Stimulated activated CD8-positive, alpha-beta memory T cell treated with anti-CD3 and anti-CD28 coated beads, Interleukin-15, amount 100 ng/mL, for 4 hours (primary cell): ENCODE measurements at regions not wholly inside any gene's neighbourhood (a gene's known extent, or its start where the extent isn't known, plus 50 kb on each side); places are given as distances from the start of the nearest gene placed in this dataset.

Experiments used
- DNase-seq, 2 donors: peaks; one replicate each; pipeline ENCODE4 v3.0.0-alpha.2; 2020; ENCODE audit warnings: low read depth in 2 of 2

DNA sequence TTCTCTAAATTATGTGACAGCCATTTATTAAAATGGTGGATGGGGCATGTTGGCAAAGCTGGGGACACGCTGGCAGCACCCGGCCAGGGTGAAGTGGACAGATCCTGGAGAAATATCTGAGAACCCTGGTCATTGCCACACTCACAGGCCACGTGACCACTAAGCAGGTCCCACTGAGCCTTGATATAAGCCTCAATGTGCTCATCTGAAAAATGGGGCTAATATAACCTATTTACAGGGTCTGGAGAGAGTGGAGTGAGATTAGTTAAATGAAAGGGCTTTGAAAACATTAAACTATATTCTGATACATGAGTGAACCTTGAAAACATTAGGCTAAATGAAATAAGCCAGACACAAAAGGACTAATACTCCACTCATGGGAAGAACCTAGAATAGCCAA lies 108.9 kb downstream of the RBFOX3 start:
- no peak for DNase-seq

DNA sequence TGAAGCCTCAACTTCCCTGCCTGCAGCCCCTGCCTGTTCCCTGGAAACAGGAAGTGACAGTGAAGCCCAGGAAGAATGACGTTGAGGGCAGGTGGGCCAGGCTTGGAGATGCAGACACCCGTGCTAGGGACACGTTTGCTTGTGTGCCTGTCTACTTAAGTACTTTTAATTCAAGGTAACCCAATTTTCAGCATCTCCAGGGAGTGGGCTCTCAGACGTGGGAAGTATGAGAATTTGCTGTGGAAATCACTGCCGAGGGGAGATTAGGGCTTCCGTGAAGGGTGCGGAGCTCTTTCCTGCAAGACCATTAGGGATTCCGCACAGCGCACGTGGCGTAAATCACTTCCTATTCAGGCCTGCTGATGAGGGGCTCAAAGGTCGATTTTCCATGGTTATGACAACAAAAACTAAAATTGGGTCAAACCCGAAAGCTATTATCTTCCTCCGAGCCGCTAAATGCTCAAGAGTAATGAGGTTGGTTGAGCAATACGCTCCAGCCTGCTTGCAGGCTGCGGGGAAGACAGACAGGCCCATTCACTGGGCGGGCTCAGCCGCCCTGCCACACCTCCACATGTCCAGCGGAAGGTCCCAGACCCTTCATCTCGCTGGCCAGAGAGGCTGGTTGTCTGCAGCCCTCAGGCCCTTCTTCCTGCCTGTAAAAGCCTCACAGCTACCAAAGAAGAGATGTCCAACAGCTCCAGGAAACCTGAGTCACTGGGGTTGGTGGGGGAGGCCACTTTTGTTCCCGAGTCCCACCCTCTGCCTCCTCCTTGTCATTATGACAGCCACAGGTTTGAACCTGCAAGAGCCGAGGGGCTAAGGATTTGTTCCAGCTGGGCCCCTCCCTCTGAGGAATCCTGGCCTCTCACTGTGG lies 109.9 kb downstream of the RBFOX3 start:
- DNase-seq = no peak

DNA sequence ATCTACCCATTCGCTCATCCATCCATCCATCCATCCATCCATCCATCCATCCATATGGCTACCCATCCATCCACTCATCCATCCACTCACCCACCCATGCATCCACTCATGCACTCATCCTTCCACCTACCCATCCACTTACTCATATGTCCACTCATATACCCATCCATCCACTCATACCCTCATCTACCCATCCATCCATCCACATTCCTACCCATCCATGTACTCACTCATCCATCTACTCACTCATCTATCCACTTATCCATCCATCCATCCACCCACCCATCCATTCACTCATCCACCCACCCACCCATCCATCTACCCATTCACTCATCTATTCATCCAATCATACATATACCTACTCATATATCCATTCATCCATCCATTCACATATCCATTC lies 112.0 kb downstream of the RBFOX3 start:
- no peak for DNase-seq

DNA sequence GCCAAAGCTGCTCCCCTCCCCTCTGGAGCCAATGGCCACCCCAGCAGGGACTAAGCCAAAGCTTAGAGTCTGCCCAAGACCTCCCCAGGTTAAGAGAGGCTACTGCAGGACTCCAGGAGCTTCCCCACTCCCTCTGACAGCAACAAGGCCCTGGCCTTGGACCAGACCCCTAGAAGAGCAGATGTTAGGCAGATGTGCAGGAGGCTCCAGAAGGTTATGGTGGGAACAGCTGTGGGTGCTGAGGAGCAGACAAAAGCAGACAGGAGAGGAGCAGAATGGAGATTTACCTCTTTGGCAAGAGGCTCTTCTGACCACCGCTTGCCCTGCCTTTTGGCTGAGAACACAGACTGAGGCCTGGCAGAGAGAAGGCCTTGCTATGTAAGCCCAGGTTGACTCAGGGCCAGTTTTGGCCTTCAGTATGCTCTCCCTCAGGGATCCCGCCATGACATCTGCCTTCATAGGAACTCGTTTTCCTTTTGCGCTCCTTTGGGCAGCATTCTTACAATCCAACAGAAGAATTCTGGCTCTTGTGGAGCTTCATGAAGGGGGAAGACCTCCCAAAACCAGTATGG lies 113.0 kb downstream of the RBFOX3 start:
- DNase-seq = no peak

DNA sequence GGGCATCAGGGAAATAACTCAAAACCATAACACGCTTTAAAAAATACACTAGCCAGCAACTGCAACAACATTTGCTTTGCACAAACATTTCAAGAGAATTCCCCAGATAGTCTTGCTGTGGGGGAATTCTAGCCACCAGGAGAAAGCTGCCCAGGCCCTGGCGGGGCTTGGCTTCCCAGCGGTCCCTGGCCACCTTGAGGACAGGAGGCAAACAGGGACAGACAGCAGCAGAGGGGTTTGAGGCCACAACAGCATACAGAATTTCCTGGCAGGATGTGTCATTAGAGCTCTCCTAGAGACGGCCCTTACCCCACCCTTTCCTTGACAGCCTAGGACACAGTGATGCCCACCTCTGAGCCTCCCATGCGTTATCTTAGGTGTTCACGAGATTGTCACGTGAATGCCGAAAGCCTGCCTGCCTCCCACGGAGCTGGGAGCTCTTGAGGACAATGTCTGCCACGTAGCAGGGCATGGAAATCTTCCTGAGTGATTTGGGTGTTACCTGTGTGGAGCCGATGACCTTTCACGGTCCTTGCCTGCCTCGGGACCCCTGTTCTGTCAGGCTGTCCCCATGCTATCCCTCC lies 114.3 kb downstream of the RBFOX3 start:
- DNase-seq = no peak

DNA sequence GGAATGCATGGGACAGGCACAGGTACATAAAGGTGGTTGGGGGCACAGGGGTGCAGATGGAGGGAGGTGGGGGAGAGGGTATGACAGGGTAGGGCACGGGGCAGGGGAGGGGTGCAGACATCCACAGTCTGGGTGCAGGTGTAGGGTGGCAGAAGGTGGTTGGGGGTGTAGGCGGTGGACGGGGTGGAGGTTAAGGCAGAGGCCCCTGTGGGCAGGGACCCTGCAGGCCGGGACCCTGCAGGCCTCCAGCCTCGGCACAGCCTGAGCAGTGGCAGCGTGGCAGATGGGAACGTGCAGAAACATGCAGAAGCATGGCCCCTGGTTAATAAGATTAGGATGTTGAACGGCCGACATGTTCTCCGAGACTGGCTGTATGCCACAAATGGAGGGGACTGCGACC lies 115.2 kb downstream of the RBFOX3 start:
- DNase-seq = no peak

DNA sequence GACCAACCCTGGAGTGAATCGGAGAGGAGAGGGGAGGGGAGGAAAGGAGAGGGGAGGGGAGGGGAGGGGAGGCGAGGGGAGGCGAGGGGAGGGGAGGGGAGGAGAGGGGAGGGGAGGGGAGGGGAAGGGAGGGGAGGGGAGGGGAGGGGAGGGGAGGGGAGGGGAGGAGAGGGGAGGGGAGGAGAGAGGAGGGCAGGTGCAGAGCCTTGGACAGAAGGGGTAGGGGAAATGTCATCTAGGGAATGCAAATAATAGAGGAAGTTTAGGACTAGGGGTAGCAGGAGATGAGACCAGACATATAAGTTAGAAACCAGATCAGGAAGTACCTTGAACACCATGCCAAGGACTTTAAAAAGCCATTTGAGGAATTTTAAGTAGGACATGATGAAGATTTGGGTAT lies 119.8 kb downstream of the RBFOX3 start:
- DNase-seq = no peak

DNA sequence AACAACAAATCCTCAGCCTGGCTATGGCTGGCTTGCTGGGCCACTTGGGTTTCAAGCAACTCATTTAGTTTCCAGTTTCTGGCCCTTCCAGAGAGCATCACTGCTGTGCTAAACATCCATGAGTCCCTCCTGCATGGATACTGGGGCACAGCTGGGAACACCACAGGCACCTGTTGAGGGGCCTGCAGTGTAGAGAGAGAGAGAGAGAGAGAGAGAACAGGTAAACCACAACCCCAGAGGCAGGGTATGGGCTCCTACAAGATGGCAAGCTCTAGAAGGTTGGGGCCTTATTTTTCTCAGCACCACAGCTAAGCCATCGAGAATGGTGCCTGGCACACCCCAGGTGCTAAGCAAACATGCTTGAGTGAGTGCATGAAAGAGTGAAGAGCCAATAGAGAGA lies 120.3 kb downstream of the RBFOX3 start:
- DNase-seq = no peak

DNA sequence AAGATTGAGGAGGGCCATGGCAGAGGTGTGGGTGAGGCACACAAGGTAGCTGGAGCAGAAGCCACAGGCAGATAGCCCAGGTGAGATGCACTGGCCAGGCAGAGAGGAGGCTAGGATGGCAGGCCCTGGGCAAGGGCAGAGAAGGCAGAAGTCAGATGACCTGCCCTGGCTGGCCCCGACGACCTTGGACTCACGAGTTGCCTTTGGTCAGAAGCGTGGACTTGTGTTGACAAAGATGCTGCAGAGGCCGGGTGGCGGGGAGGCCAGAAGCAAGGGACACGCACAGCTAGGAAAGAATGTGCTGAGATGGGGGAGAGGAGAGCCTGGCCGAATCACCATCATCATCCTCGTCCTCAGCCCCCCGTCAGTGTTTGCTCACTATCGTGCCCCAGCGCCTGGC lies 123.7 kb downstream of the RBFOX3 start:
- no peak for DNase-seq

DNA sequence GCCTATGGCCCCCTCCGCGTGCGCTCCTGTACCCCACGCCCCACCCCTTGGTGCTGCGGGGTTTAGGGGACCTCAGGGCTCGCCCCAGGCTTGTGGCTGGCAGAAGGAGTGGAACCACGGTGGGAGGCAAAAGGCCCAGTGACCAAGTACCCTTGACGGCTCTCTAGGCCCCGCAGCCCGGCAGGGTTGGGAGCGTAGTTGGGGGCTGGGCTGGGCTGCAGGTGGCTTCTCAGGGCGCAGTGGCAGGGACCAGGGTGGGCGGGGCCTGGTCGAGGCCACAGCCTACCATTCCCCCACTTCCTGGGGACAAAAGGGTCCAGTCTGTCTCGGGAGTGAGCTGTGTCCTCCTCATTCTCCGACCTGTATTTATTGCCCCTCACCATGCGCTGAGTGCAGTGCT lies 124.9 kb downstream of the RBFOX3 start:
- no peak for DNase-seq

DNA sequence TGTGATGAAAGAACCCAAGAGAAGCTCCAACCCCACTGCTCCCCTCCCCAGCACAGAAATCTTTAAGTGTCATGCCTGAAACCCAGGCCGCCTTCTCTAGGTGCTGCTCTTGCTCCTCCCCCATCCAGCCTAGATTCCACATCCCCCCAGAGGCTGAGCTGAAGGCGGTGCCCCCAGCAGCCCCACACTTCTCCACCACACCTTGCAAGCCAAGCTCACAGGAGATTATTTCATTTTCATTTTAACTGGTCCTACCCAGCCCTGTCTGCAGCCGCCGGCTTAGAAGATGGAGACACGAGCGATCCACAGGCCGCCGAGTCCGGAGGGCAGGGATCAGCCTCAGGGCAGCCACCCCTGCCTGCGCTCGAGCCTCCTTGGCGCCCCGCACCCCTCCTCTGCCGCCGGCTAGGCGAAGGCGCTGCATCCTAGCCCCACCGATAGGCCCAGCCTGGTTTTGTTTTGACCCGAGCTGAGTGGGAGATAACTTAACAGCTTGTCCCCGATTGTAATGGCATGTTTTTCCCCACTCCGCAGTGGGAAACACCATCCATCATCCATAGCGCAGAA lies 125.3 kb downstream of the RBFOX3 start:
- no peak for DNase-seq

DNA sequence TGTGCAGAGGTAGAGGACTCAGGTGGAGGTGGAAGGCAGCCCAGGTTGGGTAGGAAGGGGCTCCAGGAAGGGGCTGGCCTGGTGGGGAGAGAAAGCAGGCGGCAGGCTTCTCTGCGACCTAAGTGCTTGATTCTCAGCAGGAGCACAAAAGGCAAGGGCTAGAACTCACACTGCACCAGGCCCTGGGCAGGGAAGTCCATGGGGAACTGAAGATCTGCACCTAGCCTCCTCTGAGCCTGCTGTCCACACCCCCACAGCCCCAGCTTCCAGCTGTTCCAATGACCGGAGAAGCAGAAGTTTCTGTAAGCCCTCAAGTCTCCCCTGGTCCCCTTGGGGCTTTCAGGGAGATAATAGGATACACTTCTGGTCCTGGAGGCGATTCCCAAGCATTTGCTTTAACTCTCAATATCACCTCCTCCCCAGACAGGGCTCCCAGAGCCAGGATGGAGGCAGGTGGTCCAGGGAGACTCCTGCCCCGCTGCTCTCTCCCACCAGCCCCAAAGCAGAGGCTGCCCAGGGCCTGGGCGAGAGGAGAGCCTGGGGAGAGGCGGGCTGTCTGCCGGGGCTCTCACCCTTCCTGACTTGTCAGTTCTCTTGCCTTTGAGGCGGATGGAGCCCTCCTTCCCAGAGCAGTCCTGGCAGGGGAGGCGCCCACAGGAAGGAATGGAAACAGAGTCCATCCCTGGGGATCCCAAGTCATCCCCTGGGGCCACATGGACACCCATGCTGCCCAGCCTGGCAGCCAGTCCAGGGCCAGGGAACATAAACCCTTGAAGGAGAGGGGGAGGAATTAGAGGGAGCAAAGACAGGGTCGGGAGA lies 126.0 kb downstream of the RBFOX3 start:
- no peak for DNase-seq

DNA sequence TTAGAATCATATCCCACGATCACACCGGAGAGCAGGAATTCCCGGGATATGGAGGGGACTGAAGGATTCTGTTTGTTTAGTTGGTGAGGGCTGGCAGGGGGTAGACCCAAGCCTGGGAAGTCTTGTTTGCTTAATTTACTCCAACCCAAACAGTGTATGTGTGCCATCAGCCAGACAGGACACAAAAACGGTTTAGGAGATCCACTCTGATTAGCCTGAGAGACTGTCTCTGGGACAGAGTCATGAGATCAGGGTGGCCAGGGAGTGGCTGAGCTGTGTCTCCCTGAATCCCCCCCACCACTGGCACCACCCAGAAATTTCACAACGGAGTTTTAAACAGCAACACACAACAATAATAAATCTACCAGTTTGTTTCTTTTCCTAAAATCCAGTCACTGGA lies 127.0 kb downstream of the RBFOX3 start:
- no peak for DNase-seq

DNA sequence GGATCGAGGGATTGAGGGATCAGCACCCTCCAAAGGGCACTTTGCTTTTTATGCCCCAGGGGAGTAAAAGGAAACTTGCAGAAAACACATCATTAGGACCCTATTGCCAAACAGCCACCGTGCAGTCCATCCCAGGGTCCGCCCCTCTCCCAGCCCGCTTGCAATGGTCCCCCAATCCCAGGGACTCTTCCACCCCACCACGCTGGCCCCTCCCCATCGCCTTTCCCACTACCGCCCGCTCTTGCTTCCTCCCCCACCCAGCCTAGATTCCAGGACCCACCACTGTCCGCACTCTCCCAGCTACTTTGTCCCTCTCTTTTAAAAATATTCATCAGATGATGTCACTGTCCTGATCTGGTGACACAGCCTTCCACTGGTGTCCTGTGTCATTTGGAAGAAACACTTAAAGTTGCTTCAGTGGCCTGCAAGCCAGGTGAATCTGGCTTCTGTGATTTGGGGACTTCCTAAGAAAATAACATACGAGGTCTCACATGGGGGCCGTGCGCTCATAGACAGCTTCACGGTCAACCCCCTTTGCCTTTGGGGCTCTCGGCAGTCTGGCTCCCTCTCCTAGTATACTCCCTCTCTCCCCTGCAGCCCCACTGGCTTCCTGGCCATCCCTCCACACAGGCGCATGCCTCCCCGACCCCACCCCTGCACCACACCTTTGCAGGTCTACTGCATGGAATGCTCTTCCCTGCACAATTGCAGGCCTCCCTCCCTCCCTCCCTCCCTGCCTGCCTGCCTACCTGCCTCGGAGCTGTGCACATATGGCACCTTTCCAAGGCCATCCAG lies 127.9 kb downstream of the RBFOX3 start:
- DNase-seq = no peak

DNA sequence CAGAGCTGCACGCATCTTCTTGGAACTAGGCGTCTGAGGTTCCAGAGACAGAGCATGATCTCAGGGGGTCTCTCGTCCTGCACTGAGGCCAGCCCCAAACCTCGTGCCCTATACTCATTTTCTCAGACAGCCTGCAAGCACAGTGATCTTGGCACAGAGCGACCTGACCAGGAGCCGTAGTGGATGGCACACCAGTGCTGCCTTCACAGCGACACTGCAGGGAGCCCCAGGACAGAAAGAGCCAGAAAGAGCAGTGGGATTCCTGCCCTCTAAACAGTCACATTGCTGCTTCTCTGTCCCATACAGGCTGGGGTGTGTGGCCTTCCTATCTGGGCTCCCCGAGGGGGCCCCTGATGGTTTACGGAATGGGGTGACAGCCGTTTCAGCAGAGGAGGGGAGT lies 131.0 kb downstream of the RBFOX3 start:
- DNase-seq = no peak

DNA sequence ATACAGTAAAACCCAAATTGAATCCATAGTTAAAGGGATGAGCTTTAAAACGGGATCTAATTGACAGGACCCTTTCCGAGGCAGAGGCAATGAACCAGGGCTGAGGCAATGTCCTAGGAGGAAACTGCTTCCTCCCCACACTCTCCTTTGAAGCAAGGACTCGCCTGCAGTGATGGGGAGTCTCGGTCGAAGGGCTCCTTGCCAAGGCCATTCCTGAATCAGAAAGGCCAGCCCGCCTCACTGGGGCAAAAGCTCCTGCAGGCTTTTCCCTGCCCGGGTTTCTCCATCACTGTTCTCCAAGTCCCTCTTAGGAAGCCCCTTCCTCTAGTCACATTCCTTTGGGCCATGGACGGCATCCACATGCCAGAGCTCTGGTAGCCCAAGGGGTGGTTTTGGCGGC lies 132.0 kb downstream of the RBFOX3 start:
- DNase-seq = no peak

DNA sequence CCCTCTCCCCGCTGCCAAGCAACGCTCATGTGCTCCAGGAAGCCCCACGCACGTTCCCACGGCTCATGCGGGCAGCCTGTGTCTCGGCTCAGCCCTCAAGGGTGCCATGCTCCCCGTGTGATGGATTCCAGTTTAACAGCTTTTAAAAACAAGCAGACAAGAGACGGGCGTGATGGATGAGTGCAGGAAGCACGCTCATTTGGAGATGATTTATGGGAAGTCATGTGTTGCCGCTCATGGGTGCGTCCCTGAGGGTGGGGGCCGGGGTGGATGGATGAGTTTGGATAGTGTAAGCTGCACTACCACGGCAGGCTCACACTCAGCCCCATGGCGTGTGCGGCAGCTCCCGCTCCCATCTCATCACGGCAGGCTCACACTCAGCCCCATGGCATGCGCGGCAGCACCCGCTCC lies 132.8 kb downstream of the RBFOX3 start:
- no peak for DNase-seq

DNA sequence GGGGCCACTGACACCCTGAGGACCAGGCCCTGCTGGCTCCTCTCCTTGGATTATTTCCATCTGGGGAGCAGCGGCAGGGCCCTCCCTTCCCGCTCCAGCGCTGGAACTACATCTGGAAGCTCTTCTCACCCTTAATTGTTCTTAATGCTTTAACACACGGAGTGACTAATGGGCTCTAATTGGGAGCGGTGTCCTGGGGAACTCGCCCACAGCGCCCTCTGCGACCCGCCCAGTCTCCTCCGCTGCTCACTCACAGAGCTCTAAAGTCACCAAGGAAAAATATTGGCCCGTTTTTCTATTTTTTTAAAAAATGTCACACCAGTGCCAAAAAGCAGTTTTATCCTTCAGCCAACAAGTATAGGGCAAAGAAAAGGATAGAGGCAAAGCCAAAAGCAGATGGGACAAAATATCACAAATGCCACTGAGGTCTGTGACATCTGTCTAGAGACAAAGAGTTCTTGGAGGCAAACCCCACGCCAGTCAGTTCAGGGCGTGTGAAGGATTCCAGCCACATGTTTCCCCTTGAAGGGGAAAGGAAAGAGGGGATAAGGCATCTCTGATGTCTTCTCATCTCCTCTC lies 134.7 kb downstream of the RBFOX3 start:
- DNase-seq = no peak

DNA sequence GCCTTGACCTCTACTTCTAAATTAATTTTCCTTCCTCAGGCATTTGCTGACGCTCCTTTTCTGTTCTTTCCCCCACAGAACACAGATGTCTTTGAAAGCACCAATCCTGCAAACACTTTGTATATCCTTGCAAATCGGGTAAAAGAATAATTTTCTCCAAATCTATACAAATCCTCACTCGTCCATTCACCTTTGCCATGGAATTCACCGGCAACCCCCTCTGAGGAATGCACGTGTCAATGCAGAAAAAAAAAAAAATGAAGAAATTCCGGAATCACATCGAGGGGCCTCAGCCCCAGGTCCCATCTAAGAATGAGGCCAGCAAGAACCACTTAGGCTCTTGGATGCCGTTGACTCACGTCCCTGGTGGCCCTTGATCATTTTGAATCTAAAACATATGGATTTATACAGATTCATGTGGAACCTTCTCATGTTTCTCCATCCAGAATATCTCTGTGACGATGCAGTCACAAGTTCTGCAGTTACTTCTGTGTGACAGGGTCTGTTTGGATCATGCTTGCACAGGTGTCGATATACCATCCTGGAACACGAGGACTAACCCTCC lies 136.9 kb downstream of the RBFOX3 start:
- no peak for DNase-seq

DNA sequence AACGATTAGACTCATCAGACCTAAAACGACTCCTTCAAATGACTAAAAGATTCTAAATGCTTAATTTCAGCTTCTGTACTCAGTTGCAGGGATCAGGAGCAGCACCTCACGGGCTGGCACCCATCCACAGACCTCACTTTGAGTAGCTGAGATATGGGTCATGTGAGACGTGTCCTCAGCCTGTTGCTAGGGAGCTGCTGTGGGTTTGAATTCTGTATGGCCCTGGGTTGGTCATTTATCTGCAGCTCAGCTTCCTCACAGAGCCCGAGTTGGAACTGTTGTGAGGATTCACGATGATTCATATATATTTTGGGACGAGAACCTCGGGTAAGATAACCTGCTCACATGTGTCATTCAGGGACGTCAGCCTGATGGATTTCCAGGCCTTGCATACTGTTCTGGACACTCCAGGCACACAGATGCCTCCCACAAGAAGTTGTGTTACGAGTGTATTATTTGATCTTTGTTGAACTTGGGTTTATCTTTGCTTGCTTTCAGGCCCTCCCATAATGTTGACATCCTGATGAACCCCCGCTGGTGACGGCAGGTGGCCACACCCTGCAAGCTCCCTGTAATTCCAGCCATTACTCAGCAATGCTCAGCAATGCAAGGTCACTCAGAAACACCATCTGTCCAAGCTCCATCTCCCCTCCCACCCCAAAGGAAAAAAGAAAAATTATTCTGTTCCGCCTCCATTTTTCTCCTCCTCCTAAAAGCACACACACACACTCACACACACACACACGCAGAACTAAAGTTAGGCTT lies 137.6 kb downstream of the RBFOX3 start:
- DNase-seq = no peak
